Mucosa of descending colon (tissue), 3 donors: ENCODE measurements at regions not wholly inside any gene's neighbourhood (a gene's known extent, or its start where the extent isn't known, plus 50 kb on each side); places are given as distances from the start of the nearest gene placed in this dataset.

Source experiments
- ATAC-seq: fragments of 200-7000 bp; cut with Tn5 transposase; one replicate; pipeline ENCODE4 v1.9.1; 2020; ENCODE audit warnings: mild to moderate bottlenecking, moderate library complexity
- DNase-seq, 3 donors: peaks; one replicate each; pipeline ENCODE4 v3.0.0-alpha.2; 2020
- H3K36me3 ChIP-seq: fragments of 200-600 bp; one replicate; pipeline ENCODE4 v1.8.0; 2021; ENCODE audit warnings: low read depth, mild to moderate bottlenecking
- H3K4me1 ChIP-seq: fragments of 200-600 bp; one replicate; pipeline ENCODE4 v1.8.0; 2021; ENCODE audit warnings: low read depth, mild to moderate bottlenecking
- H3K4me3 ChIP-seq: fragments of 200-600 bp; one replicate; pipeline ENCODE4 v1.8.0; 2021; ENCODE audit warnings: mild to moderate bottlenecking
- H3K9me3 ChIP-seq: fragments of 200-600 bp; one replicate; pipeline ENCODE4 v1.8.0; 2021; ENCODE audit warnings: mild to moderate bottlenecking
- CTCF ChIP-seq: fragments of 200-600 bp; IDR thresholded peaks from one replicate; pipeline ENCODE4 v1.8.0; 2022; ENCODE audit warnings: antibody characterized with exemption, mild to moderate bottlenecking
- intact Hi-C, 2 donors: fragments of 100-400 bp; cut with DNase I in 1 of 2; cut with micrococcal nuclease in 1 of 2; formaldehyde crosslinking; loops; one replicate each; pipeline versions ENCODE4 v1.11.0 to v1.11.1; 2022; cut with DNase I, micrococcal nuclease
- donor health status: DM: no; HTN: no; CAD: no; lungs with moderate emphysema.
- donor health status: DM: no; HTN: no; CAD: no.
- donor health status: DM: no; HTN: yes; CAD: no.

- Histone ChIP-seq H3K4me3 (no peak overlapping the region), H3K9me3 (no peaks in the 10 kb centered on the region), H3K36me3 (no peaks in the 10 kb centered on the region), H3K4me1 (no peaks in the 10 kb centered on the region)
- no peak for TF ChIP-seq CTCF
- DNase-seq (no peak), ATAC-seq (peak; percentile 23)
- intact Hi-C loops = no loop called here
Observed at GRCh38 chr16:79508294-79508693, 92.2 kb downstream of the MAF start.

GRCh38 chr16:79505344-79505743 lies 95.2 kb downstream of the MAF start:
- Histone ChIP-seq H3K36me3 (no peaks in the 10 kb centered on the region), H3K9me3 (no peaks in the 10 kb centered on the region), H3K4me3 (no peak overlapping the region), H3K4me1 (no peaks in the 10 kb centered on the region)
- DNase-seq (peak in 1 of 3 donors; percentile 6), ATAC-seq (no peak)
- intact Hi-C loops = no loop called here
- no peak for TF ChIP-seq CTCF

- DNase-seq (no peak), ATAC-seq (no peak)
- no peak overlapping the region for H3K4me3 ChIP-seq
- H3K36me3 ChIP-seq = no peaks in the 10 kb centered on the region
- H3K9me3 ChIP-seq = no peaks in the 10 kb centered on the region
- intact Hi-C loops = no loop called here
- no peaks in the 10 kb centered on the region for H3K4me1 ChIP-seq
- TF ChIP-seq CTCF = no peak
Observed at GRCh38 chr16:79503511-79503910, 97.0 kb downstream of the MAF start.

GRCh38 chr16:79501446-79501845 lies 99.1 kb downstream of the MAF start:
- Histone ChIP-seq H3K4me3 (no peak overlapping the region), H3K36me3 (no peaks in the 10 kb centered on the region), H3K4me1 (no peaks in the 10 kb centered on the region), H3K9me3 (no peaks in the 10 kb centered on the region)
- ATAC-seq = no peak
- TF ChIP-seq CTCF = no peak
- DNase-seq = no peak
- intact Hi-C loops = no loop called here

GRCh38 chr16:79500866-79501265 lies 99.7 kb downstream of the MAF start:
- intact Hi-C loops = no loop called here

More at GRCh38 chr16:79500866-79501265, 99.7 kb downstream of the MAF start:
- Histone ChIP-seq H3K4me3 (no peak overlapping the region), H3K4me1 (no peaks in the 10 kb centered on the region), H3K9me3 (no peaks in the 10 kb centered on the region), H3K36me3 (no peaks in the 10 kb centered on the region)
- no peak for TF ChIP-seq CTCF
- ATAC-seq = no peak
- no peak for DNase-seq
